ENCODE measurements at regions not wholly inside any gene's neighbourhood (a gene's known extent, or its start where the extent isn't known, plus 50 kb on each side); places are given as distances from the start of the nearest gene placed in this dataset.

- no peak for FAIRE-seq
Measured at GRCh38 chr21:35216996-35217395, 167.9 kb upstream of the RUNX1 start.

DNA sequence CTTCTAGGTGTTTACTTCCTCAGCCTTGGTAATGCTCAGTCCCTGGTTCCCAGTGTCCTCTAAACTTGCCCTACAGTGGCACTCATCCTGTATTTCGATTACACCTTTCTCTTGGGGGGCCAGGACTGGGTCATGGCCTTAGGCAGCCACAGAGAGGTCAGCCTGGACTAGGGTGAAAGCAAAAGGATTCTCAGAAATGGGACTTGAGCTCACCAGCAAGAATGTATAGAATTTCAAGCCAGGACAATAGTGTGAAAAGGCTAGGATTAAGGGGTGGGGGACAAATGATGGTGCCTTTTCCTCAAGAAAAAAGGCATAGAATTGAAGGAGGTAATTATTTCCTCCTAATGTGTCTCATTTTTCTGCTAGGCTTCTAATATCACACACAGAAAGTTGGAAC lies 166.8 kb upstream of the RUNX1 start:
- FAIRE-seq, result no peak
- no peak for DNase-seq (ENCODE audit: extremely low spot score, insufficient read length, low read depth)

More at GRCh38 chr21:35216996-35217395, 167.9 kb upstream of the RUNX1 start:
- DNase-seq (ENCODE audit: extremely low spot score, insufficient read length, low read depth), result no peak

DNA sequence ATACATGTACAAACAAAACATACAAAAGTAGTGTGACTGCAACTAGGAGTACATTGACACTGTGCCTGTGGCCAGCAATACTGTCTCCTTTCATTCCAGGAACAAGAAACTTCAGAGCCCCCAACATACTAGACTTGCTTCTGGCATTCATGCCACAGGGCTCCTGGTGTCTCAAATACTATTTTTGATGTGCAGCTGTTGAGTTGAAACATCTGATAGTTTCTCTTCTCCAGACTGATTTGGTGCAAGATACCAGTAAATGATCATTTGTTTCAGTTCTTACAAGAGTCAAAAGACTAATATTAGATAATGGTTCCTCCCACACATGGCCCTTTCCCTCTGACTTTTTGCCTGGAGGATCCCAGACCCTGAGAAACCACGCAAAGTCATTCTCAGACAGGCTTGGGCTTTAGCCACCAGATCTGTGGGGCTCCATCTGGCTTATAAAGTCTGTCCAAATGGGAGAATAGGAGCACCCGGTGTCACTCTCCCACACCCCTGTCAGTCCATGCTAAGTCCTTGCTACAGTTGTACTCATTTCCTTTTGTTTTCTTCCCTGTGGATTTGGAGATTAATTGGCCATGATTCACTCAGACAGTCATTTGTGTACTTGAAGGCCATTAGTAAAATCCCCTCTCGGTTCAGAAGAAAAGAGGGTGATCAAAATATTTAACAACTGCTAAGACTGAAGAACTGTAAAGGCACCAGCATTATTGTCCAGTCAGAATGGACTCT lies 163.5 kb upstream of the RUNX1 start:
- FAIRE-seq, result no peak
- DNase-seq (ENCODE audit: extremely low spot score, insufficient read length, low read depth), result no peak

DNA sequence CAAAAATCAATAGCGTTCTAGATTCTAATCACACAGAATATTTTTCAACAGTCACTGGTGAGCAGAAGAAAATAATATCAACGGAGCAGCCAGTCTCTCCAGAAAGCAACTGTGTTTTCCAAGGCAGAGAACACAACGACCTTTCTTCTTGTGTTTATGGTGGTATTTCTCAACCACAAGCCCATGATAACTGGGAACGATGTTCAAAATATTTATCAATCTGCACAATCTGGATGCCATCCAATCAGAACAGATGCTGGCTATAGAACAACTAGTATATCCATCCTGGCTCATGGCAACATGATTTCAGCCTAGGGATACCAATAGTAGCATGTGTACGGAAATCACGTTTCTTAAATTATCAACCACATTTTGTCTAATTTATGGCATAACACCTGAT lies 162.7 kb upstream of the RUNX1 start:
- DNase-seq (ENCODE audit: extremely low spot score, insufficient read length, low read depth) (no peak), FAIRE-seq (no peak)

DNA sequence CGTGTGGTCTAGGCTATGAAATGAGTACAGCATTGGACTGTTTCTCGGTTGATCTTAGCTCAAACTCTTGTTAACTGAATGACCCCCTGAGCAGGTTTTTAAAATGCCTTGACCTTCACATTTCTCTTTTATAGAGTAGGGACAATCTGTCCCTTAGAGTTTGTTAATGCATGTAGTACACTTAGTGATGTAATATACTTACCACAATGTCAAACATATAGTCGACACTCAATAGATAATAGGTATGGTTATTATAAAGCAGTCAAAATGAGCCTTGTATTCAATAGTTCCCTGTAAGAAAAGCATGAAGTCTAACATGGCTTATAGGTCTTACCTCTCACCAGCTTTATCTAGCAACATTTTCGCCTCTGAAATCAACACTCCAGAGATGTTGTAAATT lies 161.0 kb upstream of the RUNX1 start:
- DNase-seq (ENCODE audit: extremely low spot score, insufficient read length, low read depth), result no peak
- FAIRE-seq, result no peak

DNA sequence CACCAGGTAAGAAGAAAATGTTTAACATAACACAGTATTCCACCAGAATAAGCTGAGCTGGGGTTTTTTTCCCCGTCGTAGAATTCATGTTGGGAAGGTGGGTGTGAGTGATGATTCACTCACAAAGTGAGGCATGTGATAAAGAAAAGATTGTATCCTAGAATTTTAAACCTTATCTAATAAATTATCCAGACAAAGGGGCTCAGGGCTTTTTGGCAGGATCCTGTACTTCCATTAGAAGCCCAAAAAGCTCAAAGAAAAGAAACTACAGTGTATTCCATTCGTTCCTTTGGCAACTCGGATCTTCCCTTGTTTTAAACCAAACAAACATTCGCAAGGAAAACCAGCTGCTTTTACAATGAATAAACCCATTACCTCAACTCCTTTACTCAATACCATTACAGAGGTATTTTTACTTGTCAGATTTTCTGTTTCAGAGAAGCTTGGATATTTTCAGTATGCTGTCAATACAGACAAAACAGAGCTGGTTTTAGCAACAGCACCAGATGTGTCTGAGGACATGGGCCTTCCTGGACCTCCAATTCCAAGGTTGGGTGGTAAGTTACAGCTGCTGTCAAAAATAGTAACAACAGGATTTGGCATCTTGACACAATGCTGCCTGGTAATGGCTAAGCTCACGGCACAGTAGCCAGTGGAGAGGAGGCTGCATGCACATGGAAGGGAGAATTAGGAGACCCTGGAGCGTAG lies 159.9 kb upstream of the RUNX1 start:
- FAIRE-seq, result no peak
- no peak for DNase-seq (ENCODE audit: extremely low spot score, insufficient read length, low read depth)

GRCh38 chr21:35208104-35208503 lies 159.0 kb upstream of the RUNX1 start:
- no peak for DNase-seq (ENCODE audit: extremely low spot score, insufficient read length, low read depth)
- no peak for FAIRE-seq

DNA sequence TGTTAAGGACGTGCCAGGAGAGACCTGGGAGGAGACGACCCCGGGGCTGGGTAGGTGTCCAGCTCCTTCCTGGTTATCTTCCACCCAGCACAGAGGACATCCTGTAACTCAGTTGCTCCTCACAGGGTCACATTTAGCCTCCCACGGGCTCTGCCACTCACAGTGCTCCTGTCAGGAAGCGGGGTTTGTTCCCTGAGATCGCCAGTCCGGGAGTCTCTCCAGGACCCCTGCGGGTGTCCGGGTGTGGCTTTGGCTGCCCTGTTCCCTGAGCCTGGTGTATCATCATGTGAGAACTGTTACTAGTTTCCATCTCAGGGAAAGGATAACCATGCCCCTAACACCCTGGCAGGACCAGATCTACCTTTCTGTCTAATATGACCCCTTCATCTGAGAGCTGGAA lies 158.2 kb upstream of the RUNX1 start:
- no peak for FAIRE-seq

GRCh38 chr21:35206141-35207125 lies 157.3 kb upstream of the RUNX1 start:
- DNase-seq (ENCODE audit: extremely low spot score, insufficient read length, low read depth) (no peak), FAIRE-seq (no peak)

More for the DNA sequence above, 158.2 kb upstream of the RUNX1 start:
- no peak for DNase-seq (ENCODE audit: extremely low spot score, insufficient read length, low read depth)

- FAIRE-seq (no peak), DNase-seq (ENCODE audit: extremely low spot score, insufficient read length, low read depth) (no peak)
Measured at GRCh38 chr21:35204850-35205541, 155.9 kb upstream of the RUNX1 start.

DNA sequence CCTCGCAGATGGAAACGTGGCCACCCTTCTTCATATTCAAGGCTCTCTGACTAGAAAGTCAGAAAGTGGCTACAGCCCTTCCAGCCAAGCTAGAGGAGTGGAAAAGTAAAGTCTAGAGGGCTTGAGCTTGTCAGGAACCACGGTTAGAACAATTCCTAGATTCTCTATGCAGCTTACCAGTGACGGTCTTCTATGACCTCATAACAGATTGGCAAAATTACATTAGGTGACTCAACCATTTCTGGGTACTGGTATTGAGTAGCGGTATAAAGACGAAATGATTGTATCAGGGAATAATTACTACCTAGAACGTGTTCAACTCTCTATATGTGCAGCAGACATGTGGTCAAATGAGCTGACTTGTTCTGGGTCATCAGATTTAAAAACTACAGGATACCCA lies 155.0 kb upstream of the RUNX1 start:
- DNase-seq (ENCODE audit: extremely low spot score, insufficient read length, low read depth), result no peak
- no peak for FAIRE-seq

- DNase-seq (ENCODE audit: extremely low spot score, insufficient read length, low read depth), result no peak
- no peak for FAIRE-seq
Measured at GRCh38 chr21:35203093-35203977, 154.2 kb upstream of the RUNX1 start.

- DNase-seq (ENCODE audit: extremely low spot score, insufficient read length, low read depth), result no peak
Measured at GRCh38 chr21:35202431-35202830, 153.3 kb upstream of the RUNX1 start.

DNA sequence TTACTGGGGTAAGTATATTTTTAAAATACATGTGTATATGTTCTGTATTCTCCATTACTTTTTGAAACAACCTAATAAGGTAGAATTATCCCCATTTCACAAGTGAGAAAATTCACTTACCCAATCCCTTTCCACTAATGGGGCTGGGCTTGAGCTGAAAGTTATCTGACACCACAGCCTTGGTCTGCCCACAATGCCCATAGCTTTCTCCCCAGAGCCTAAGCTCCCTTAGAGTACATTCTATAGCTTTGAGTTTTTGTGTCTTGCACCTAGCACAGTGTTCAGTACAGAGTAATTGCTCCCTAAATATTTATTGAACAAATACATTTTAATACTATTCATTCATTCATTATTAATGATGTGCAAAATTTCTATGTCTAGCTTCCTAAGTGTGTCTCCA lies 152.7 kb upstream of the RUNX1 start:
- FAIRE-seq (no peak), DNase-seq (ENCODE audit: extremely low spot score, insufficient read length, low read depth) (no peak)

More at GRCh38 chr21:35202431-35202830, 153.3 kb upstream of the RUNX1 start:
- no peak for FAIRE-seq

- no peak for DNase-seq (ENCODE audit: extremely low spot score, insufficient read length, low read depth)
- no peak for FAIRE-seq
Measured at GRCh38 chr21:35201288-35201687, 152.2 kb upstream of the RUNX1 start.

DNA sequence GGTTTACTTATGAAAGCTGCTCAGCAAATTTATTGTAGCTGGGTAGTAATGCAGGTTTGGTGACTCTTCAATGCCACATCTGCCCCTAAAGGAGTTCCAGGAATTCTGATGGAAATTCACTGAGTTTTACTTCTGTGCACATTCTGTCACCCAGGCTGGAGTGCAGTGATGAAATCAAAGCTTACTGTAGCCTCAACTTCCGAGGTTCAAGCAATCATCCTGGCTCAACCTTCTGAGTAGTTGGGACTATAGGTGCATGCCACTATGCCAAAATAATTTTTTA lies 150.6 kb upstream of the RUNX1 start:
- FAIRE-seq (no peak), DNase-seq (ENCODE audit: extremely low spot score, insufficient read length, low read depth) (no peak)

DNA sequence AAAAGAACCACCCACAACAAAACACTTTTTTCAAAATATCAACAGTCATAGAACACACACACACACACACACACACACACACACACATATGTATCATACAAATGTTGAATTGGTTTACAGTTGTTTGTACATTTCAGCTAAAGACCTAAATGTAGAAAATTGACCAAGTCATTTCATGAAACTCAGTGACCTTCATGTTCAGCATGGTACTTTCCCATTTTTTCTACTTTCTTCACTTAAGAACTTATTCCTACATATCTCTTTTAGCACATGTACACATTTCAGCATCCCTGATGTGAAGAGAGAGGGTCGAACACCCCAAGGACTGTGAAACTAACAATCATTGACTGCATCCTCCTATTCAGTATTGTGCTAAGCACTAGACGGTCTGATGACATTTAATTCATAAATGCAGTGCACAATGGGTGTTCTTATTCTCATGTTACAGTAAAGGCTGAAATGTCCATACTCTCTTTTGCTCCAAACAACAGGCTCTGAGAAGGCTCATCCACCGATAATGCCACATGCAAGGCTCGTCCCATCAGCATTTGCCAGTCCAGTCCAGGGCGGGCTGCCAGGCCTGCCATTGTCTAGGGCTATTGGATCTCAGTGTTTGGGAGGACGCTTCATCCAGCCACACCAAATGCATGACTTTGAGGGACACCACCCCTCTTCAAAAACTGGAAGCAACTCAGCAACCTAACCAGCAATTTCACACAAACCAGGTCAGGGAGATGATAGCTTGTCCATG lies 150.1 kb upstream of the RUNX1 start:
- FAIRE-seq (no peak), DNase-seq (ENCODE audit: extremely low spot score, insufficient read length, low read depth) (no peak)

GRCh38 chr21:35198565-35198964 lies 149.5 kb upstream of the RUNX1 start:
- FAIRE-seq (no peak), DNase-seq (ENCODE audit: extremely low spot score, insufficient read length, low read depth) (no peak)
